T-helper 2 cell (primary cell): ENCODE measurements at regions not wholly inside any gene's neighbourhood (a gene's known extent, or its start where the extent isn't known, plus 50 kb on each side); places are given as distances from the start of the nearest gene placed in this dataset.
A peak's percentile ranks its signal among the peaks of the same experiment; 100 is the strongest.
"Not testable (repeated sequence)": the region's sequence is repeated elsewhere in the genome, so short reads cannot be mapped to it uniquely, and the experiment has no call there.

Experiments
- DNase-seq, 5 experiments: peaks; one replicate each; pipeline versions ENCODE4 v3.0.0 to v3.0.0-alpha.2; 2012 to 2022

DNA sequence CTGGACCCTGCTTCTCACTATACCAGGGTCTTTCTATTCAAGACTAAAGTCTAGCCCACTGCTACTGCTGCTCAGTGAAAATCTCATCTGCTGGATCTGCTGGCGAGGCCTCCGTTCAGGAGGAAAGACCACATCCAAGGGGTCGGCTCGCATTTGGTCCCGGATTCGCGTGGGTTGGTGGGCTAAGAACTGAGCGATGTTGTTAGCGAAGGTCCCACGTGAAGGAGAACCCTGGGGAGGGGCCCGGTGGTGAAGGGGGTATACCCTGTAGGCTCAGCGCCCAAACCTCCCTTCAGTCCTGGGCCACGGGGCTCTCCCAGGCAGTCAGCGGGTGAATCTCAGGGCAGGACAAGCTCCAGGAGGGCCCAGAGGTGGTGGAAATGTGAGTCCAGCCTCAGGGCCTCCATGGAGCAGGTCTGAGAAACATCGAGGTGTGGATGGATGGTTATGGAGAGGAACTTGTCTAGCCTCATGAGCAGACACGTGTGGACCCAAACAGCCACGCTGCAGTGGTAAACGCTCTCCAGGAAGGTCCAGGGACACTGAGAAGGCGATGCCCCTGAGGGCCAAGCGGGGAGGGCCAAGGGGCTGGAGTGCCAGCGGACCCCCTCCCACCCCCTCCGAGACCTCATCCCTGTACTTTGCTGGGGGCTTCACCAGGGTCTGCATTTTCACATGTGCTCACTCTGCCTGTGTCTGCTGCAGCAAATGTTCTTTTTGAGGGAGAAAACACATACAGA, 152.3 kb downstream of the CTTN start:
- DNase-seq = no peak

DNA sequence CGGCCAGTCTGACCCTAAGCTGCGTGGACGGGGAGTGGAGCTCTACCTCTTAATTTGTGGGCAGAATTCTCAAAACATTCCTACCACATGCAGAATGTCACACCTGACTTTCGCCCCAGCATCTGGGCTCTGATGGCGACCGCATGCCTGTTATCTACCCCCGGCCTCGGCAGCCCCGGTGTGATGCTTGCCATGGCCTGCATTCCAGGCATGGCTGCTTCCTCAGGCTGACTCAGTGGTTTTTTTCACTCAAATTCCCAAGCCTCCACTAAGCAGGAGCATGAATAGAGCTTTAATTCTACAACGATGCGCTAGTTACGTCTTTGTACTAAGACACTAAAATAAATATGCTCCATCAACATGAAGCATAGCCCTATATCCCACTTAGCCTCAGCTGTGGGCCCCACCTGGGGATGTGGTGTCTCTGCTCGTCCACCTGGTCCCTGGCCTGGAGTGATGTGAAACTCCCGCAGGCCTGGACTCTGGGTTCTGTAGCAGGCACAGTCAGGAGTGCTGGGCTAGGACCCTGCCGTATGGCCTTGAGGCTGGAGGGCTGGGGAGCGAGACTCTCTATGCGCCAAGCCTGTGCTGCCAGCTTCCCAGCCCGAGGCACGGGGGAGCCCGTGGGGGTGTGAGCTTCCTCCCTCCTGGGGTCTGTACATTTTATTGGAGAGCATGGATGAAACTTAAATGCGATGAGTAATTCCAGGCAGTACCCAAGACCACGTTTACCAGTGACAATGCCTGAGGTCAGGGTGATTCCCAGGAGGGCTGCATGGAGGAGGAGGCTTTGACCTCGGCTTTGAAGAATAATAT, 153.2 kb downstream of the CTTN start:
- DNase-seq = no peak

DNA sequence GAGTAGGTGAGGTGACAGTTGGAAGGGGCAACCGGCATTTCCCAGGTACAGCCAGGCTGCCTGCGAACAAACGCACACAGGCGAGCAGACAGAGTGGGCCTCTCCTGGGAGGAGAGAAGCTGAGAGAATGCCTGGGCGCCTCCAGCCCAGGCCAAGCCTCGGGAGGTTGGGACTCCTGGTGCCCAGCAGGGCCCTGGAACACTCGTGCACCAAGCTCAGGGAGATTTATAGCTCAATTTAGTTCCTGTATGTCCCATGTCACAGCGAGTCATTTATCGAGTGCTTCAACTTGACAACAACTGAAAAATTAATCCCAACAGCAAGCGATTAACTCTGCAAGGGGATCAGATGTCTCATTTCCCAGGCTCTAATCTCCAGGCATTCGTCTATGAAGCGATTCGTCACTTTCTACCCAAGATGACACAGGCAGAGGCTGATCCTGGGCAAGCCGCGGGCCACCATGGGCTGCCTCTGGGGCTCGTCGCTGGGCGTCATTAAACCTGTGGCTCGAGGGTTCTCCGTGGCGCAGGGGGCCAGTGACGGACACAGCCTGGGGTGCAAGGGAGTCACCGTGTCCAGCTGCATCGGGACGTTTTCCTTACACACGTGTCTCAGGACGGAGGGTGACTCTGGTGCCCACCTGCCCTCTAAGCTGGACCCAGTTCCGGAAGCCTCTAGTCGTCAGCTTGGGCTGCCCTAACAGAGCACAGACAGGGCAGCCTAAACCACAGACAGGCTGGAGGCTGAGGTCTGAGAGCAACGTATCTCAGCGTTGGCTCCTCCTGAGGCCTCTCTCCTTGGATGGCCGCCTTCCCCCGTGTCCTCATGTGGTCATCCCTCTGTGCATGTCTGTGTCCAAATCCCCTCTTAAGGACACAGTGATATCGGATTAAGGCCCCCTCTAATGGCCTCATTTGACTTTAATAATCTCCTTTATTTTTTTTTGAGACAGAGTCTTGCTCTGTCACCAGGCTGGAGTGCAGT, 154.1 kb downstream of the CTTN start:
- no peak for DNase-seq

DNA sequence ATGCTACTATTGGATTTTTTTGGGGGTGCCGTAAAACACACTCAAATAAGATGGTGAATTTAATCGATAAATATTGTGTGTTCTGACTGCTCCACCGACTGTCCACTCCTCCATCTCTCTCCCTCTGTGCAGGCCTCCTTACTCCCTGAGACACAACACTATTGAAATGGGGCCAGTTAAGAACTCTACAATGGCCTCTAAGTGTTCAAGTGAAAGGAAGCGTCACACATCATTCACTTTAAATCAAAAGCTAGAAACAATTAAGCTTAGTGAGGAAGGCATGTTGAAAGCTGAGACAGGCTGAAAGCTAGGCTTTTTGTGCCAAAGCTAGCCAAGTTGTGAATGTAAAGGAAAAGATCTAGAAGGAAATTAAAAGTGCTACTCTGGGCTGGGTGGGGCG, 156.7 kb downstream of the CTTN start:
- DNase-seq = no peak

GRCh38 chr11:70556884-70557741, 158.8 kb downstream of the CTTN start:
- peak in 1 of 5 experiments; percentile 22 for DNase-seq

GRCh38 chr11:70557742-70558485, 159.6 kb downstream of the CTTN start:
- no peak for DNase-seq

DNA sequence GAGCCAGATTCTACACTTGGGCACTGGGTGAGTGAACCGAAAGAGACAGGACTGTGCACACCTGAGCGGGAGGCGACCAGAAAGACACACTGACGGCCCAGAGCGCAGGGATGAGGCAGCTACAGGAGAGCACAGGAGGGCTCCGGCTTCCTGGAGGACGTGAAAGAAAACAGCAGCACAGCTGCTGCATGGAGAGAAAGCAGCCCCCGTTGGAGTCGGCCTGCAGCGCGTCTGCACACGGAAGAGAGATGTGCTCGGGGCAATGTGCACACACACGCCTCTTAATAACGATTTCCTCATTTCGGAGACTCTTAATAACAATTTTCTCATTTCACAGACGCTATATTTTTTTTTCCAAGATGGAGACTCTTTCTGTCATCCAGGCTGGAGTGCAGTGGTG, 160.4 kb downstream of the CTTN start:
- no peak for DNase-seq

GRCh38 chr11:70559516-70559915, 161.2 kb downstream of the CTTN start:
- DNase-seq = no peak

GRCh38 chr11:70560621-70561020, 162.3 kb downstream of the CTTN start:
- not testable (repeated sequence) for DNase-seq

DNA sequence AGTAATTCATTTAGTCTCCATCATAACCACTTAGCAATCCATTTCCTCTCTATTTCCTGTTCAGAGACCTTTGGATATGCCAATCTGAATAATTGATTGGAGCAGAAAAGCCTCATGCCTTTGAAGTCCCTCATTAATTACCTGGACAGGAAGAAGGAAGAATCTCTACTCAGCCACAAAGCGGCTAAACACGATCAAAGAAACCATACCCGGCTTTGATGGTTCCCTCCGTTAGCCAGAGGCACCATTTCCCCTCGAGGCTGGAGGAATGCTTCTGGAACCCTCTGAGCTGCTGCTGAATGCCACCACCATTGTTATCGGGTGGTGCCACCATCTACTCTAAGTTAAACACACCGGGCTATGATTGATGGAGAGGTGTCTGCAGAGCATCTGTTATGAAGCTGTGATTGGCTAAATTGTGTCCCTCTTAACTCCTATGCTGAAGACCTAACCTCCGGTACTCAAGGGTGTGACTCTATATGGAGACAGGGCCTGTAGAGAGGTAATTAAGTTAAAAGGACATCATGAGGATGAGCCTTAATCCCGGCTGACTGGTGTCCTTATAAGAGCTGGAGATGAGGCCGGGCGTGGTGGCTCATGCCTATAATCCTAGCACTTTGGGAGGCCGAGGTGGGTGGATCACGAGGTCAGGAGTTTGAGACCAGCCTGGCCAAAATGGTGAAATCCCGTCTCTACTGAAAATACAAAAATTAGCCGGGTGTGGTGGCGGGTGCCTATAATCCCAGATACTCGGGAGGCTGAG, 168.6 kb downstream of the CTTN start:
- no peak for DNase-seq

DNA sequence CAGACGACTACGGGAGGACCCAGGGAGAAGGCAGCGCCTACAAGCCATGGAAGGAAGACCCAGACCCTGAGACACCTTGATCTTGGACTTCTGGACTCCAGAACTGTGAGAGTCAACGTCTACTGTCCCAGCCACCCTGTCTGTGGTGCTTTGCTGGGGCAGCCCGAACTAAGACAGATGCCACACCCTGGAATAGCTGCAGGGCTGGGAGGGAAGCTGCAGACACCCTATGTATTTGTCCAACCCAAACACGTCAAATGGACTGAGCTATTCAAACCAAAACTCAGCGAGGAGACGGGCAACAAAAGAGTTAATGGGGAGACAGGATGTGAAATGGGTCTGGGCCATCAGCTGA, 169.3 kb downstream of the CTTN start:
- DNase-seq = no peak

DNA sequence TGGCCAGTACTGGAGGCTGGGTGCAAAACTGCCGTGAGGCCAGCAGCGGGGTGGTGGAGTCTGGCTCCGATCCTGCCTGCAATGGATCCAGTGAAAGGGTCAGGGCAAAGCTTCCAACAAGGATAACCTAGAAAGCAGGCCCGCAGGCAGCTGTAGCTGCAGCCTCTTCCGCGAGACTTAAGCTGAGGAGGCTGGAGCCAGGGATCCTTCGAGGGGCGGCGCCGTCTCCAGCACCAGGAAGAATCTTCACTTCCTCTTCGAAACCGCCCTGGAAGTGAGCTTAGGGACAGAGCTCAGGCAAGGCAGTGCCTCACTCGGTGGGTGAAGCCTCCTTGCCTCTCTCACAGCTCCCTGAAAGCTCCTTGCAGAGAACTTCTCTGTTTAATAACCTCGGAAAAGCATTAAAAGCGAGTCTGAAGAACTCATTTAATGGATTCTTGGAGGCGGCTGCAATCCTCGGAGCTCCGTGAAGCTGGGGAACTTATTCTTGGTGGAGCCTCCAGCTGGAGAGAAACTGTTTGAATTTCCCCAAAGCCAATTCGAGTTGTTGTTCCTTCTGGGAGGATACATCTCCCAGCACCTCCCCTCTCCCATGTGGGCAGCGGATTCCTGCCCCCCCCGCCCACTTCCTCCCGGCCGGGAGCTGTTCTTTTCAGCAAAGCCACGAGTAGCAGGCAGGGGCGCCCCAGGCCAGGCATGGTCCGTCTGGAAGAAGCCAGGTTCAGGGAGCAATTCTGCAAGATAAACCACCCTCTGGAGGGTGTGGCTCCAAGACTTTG, 169.9 kb downstream of the CTTN start:
- DNase-seq = no peak

GRCh38 chr11:70568814-70569617, 170.7 kb downstream of the CTTN start:
- DNase-seq = no peak

GRCh38 chr11:70569618-70569890, 171.2 kb downstream of the CTTN start:
- no peak for DNase-seq

- no peak for DNase-seq
Observed at GRCh38 chr11:70569996-70570692, 171.8 kb downstream of the CTTN start.

DNA sequence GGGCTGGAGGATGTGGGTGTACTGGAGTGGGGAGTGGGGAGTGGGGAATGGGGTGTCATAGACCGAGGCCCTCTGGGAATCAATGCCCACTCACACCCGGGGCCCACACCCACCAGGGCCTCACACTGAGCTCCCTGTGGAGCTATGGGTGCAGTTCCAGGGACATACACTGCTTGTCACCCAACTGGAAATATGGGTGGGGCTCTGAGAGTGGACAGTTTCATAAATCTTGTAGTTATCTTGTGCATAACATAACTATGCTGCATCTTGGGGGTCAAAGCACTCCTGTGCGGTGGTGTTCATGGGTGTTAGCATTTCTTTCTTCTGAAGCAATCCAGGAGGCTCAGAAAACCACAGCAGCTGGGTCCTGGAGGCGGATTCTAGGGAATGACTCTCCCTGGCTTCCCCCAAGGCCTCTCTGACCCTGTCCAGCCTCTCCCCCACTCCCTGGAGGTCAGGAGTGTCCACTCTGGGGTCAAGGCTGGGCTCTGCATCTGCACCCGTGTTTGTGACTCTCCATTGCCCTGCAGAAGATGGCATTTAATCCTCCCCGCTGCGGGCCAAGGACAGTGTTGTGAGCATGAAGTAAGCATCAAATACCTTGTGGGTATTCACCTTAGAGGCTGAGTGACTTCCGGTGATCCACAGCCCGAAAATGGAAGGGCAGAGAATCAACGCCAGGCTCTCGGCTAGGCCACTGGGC, 172.5 kb downstream of the CTTN start:
- DNase-seq = no peak

DNA sequence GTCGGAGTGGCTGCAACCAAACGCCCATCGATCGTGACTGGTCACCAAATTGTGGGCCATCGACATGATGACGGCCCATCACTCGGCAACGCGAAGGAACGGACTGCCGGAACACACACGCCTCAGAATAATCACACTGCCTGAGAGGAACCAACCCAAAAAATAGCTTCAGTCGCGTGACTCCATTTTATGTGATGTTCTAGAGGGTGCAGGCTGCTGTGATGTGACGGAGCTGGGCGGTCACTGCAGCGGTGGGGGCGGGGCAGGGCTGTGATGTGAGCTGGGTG, 174.6 kb downstream of the CTTN start:
- DNase-seq = no peak

- no peak for DNase-seq
Observed at GRCh38 chr11:70573701-70574151, 175.4 kb downstream of the CTTN start.
